Loucy (cell line): ENCODE measurements at regions not wholly inside any gene's neighbourhood (a gene's known extent, or its start where the extent isn't known, plus 50 kb on each side); places are given as distances from the start of the nearest gene placed in this dataset.

ENCODE experiments used
- H2AFZ ChIP-seq: fragments of 200-600 bp; sonication (generic); 2 replicates; pipeline ENCODE4 v1.6.0; 2016; ENCODE audit warnings: antibody characterized with exemption, mild to moderate bottlenecking, low read length, moderate library complexity
- H3F3A ChIP-seq: fragments of 200-600 bp; 2 replicates; pipeline ENCODE4 v1.6.0; 2016; ENCODE audit warnings: antibody characterized with exemption, low read depth, mild to moderate bottlenecking
- H3K27me3 ChIP-seq: fragments of 200-600 bp; sonication (generic); 2 replicates; pipeline ENCODE4 v1.6.1; 2014; ENCODE audit warnings: low read length, mild to moderate bottlenecking; ENCODE audit not compliant: insufficient read depth, poor library complexity, severe bottlenecking
- H3K36me3 ChIP-seq: fragments of 200-600 bp; sonication (generic); 2 replicates; pipeline ENCODE4 v1.6.1; 2016; ENCODE audit warnings: low read length; ENCODE audit not compliant: insufficient read depth
- H3K4me1 ChIP-seq: fragments of 200-600 bp; sonication (generic); 2 replicates; pipeline ENCODE4 v1.5.1; 2014; ENCODE audit warnings: low read length, mild to moderate bottlenecking; ENCODE audit not compliant: insufficient read depth, poor library complexity, severe bottlenecking
- H3K4me2 ChIP-seq: fragments of 200-600 bp; sonication (generic); 2 replicates; pipeline ENCODE4 v1.6.0; 2014; ENCODE audit warnings: antibody characterized with exemption, low read length, low read depth, mild to moderate bottlenecking; ENCODE audit not compliant: poor library complexity, severe bottlenecking
- H3K4me3 ChIP-seq: fragments of 200-600 bp; sonication (generic); 2 replicates; pipeline ENCODE4 v1.5.1; 2014; ENCODE audit warnings: low read length, mild to moderate bottlenecking, mixed read lengths; ENCODE audit not compliant: poor library complexity, severe bottlenecking
- H3K79me2 ChIP-seq: fragments of 200-600 bp; sonication (generic); 2 replicates; pipeline ENCODE4 v1.6.1; 2014; ENCODE audit warnings: low read length; ENCODE audit not compliant: insufficient read depth
- H3K9ac ChIP-seq: fragments of 200-600 bp; sonication (generic); 2 replicates; pipeline ENCODE4 v1.6.0; 2014; ENCODE audit warnings: mild to moderate bottlenecking, low read depth, low read length, moderate library complexity; ENCODE audit not compliant: poor library complexity, severe bottlenecking
- H3K9me2 ChIP-seq: fragments of 200-600 bp; sonication (generic); replicated peaks from 2 replicates; pipeline ENCODE4 v1.6.1; 2016; ENCODE audit warnings: low read depth, low read length, mixed read lengths
- H3K9me3 ChIP-seq: fragments of 200-600 bp; sonication (generic); 2 replicates; pipeline ENCODE4 v1.6.1; 2014; ENCODE audit warnings: mild to moderate bottlenecking, antibody characterized with exemption, low read length, low read depth; ENCODE audit not compliant: insufficient read depth
- H4K20me1 ChIP-seq: fragments of 200-600 bp; sonication (generic); 2 replicates; pipeline ENCODE4 v1.6.0; 2014; ENCODE audit warnings: antibody characterized with exemption, low read length, mild to moderate bottlenecking; ENCODE audit not compliant: insufficient read depth, poor library complexity, severe bottlenecking
- EZH2phosphoT487 ChIP-seq: fragments of 200-600 bp; IDR thresholded peaks from 2 replicates; pipeline ENCODE4 v1.6.1; 2018; ENCODE audit warnings: antibody characterized with exemption, mild to moderate bottlenecking, moderate library complexity, borderline replicate concordance
- TF ChIP-seq, protein P1 (sequence below): fragments of 200-600 bp; sonication (generic); conservative IDR thresholded peaks from 2 replicates; pipeline ENCODE4 v1.5.1; 2014; ENCODE audit warnings: mild to moderate bottlenecking, antibody characterized with exemption, low read length

DNA sequence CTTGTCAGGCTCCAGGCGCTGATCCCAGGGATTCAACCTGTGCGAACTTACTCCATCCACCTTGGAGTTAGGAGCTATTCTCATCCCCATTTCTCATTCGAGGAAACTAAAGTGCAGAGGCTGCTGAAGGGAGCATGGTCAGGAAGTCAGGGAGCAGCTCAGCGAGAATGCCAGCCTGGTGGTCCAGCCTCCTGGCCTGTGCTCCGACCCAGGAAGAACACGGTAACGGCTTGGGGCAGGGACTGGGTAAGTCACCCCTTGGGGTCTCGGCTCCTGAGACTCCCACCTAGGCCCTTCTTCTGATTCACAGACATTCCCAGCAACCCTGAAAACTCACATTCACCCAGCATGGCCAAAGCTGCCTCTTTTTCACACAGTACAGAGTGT, 132.8 kb downstream of the CRYBB2 start:
- no peaks in the 10 kb centered on the region for H3K27me3 ChIP-seq
- H3K79me2 ChIP-seq: no peaks in the 10 kb centered on the region
- peaks cover 93% of the 10 kb centered on the region; the same call in 1 of the 2 replicates for H3K36me3 ChIP-seq
- no peaks in the 10 kb centered on the region for H4K20me1 ChIP-seq
- H3F3A ChIP-seq: no peaks in the 10 kb centered on the region
- no peaks in the 10 kb centered on the region for H3K9me2 ChIP-seq
- no peak overlapping the region for H2AFZ ChIP-seq
- no peaks in the 10 kb centered on the region for H3K9me3 ChIP-seq
- no peak overlapping the region for H3K4me2 ChIP-seq
- H3K4me3 ChIP-seq: no peak overlapping the region
- H3K9ac ChIP-seq: no peak overlapping the region
- H3K4me1 ChIP-seq: peaks cover 10% of the 10 kb centered on the region
- TF ChIP-seq EZH2phosphoT487: no peak
- TF ChIP-seq, protein P1, sequence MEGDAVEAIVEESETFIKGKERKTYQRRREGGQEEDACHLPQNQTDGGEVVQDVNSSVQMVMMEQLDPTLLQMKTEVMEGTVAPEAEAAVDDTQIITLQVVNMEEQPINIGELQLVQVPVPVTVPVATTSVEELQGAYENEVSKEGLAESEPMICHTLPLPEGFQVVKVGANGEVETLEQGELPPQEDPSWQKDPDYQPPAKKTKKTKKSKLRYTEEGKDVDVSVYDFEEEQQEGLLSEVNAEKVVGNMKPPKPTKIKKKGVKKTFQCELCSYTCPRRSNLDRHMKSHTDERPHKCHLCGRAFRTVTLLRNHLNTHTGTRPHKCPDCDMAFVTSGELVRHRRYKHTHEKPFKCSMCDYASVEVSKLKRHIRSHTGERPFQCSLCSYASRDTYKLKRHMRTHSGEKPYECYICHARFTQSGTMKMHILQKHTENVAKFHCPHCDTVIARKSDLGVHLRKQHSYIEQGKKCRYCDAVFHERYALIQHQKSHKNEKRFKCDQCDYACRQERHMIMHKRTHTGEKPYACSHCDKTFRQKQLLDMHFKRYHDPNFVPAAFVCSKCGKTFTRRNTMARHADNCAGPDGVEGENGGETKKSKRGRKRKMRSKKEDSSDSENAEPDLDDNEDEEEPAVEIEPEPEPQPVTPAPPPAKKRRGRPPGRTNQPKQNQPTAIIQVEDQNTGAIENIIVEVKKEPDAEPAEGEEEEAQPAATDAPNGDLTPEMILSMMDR: no peak

DNA sequence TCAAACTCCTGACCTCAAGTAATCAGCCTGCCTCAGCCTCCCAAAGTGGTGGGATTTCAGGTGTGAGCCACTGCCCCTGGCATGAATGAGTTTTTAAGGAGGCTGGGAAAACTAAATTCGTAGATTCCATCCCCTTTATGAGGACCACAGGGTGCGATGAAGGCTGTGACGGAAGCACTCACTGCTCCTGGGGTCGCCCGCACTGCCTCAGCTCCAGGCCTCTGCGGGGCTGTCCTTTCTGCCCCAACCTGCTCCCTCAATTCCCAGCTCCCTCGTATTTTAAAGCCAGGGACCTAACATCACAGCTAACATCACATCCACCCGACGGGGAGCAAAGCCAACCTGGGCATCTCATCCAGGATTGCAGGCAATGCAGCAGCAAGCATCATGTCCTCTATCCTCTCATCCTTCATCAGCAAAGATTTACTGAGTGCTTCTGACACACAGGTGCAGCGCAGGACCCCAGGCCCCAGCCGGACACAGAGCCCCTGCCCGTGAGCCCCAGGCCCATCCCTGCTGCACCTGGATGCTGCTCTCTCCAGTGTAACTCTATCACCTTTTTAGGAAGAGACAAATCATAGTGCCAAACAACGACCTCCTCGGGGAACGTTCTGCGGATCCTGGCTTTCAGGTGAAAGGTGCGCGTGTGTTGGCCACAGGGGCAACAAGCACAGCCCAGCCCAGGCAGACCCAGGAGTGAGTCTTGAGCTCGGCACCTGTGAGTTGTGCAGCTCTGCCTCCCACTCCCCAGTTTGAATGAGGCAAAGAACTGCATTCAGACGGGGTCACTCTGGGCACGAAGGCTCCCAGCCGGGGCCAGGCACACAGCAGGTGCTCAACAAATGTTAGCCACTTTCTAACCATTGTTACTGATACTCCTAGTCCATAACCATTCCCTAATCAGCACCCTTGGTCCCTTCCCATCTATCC, 134.3 kb downstream of the CRYBB2 start:
- H2AFZ ChIP-seq: no peak overlapping the region
- TF ChIP-seq EZH2phosphoT487: no peak
- TF ChIP-seq, protein P1: no peak
- no peaks in the 10 kb centered on the region for H3F3A ChIP-seq
- H3K4me3 ChIP-seq: no peak overlapping the region
- peaks cover 93% of the 10 kb centered on the region; the same call in 1 of the 2 replicates for H3K36me3 ChIP-seq
- H3K27me3 ChIP-seq: no peaks in the 10 kb centered on the region
- no peaks in the 10 kb centered on the region for H3K9me2 ChIP-seq
- no peaks in the 10 kb centered on the region for H3K9me3 ChIP-seq
- no peak overlapping the region for H3K4me2 ChIP-seq
- H3K9ac ChIP-seq: no peak overlapping the region
- H3K79me2 ChIP-seq: no peaks in the 10 kb centered on the region
- H3K4me1 ChIP-seq: peaks cover 10% of the 10 kb centered on the region
- no peaks in the 10 kb centered on the region for H4K20me1 ChIP-seq

DNA sequence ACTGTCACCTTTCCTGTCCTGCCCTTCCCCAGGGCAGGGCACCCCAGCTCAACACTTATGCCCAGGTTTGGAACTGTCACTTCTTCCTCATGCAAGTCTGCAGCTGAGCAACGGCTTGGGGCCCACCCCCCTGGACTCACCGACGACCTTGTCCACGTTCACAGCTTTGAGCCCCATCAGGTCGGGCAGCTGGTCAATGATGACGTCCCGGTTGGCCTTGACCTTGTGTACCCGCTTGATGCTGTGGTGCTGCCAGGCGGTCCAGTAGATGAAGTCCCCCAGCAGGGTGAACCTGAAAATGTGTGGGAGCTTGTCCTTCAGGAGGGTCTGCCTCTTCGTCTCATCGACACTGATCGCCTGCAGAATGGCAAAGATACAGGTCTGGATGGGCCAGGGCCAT, 135.0 kb downstream of the CRYBB2 start:
- peaks cover 97% of the 10 kb centered on the region; the same call in 1 of the 2 replicates for H3K36me3 ChIP-seq

More for the DNA sequence above, 135.0 kb downstream of the CRYBB2 start:
- Histone ChIP-seq H3K27me3 (no peaks in the 10 kb centered on the region), H3K9me2 (no peaks in the 10 kb centered on the region), H3F3A (no peaks in the 10 kb centered on the region), H3K79me2 (no peaks in the 10 kb centered on the region), H3K4me1 (peaks cover 10% of the 10 kb centered on the region), H4K20me1 (no peaks in the 10 kb centered on the region), H3K9ac (no peak overlapping the region), H3K4me3 (no peak overlapping the region), H3K4me2 (no peak overlapping the region), H3K9me3 (no peaks in the 10 kb centered on the region), H2AFZ (no peak overlapping the region)
- TF ChIP-seq, protein P1: no peak
- TF ChIP-seq EZH2phosphoT487: no peak
